ENCODE measurements at regions not wholly inside any gene's neighbourhood (a gene's known extent, or its start where the extent isn't known, plus 50 kb on each side); places are given as distances from the start of the nearest gene placed in this dataset.

DNA sequence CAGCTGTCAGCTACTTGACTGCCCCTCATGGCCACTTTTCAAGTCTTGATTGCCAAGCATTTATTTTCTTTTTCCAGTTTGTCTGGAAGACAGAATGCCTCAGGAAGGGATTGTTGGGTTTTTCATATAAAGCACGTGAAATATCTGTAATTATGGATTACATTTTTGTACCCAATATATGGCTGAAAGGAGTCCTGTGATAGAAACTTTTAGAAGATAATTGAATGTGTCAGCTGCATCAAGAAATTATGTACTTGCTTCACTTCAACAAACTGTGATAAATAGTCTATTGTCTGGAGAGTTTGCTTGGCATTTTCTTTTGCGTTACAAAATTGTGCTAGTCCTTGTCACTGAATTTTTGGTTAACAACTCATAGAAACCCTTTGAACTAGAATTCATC is 247.9 kb upstream of the SLCO3A1 start:
- no peak overlapping the region for H3K9ac ChIP-seq (ENCODE audit: low read length)
- ChIA-PET CTCF (no interaction called here), RAD21 (ENCODE audit: low non-redundant PET in 1 of 2, low total read pairs in 2 of 2, uncharacterized antibody in 2 of 2, unreplicated experiment in 2 of 2) (no interaction called here), POLR2A (no interaction called here)
- H3K27ac ChIP-seq (ENCODE audit: low read depth, low read length) = no peak overlapping the region
- no peaks in the 10 kb centered on the region for H3K9me2 ChIP-seq (ENCODE audit: insufficient read depth)
- no peaks in the 10 kb centered on the region for H4K20me1 ChIP-seq (ENCODE audit: insufficient read depth)
- ATAC-seq = no peak
- DNase-seq (ENCODE audit: low read depth, low spot score) = no peak
- no TSS peak for BruUV-seq (replicated peaks)
- H2AFZ ChIP-seq (ENCODE audit: low read depth, low read length, poor library complexity, severe bottlenecking) = no peak overlapping the region
- TF ChIP-seq CEBPB (IDR thresholded peaks at IDR 0.05; ENCODE audit: low read depth) = no peak
- TF ChIP-seq, protein P1, sequence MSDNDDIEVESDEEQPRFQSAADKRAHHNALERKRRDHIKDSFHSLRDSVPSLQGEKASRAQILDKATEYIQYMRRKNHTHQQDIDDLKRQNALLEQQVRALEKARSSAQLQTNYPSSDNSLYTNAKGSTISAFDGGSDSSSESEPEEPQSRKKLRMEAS (IDR thresholded peaks at IDR 0.05) = no peak
- no peak for TF ChIP-seq RAD21 (IDR thresholded peaks at IDR 0.05; ENCODE audit: low read depth)
- no peak for TF ChIP-seq POLR2A (IDR thresholded peaks at IDR 0.05; ENCODE audit: borderline replicate concordance, extremely low read depth, insufficient read depth, insufficient read length)
- no peak for TF ChIP-seq SRF (IDR thresholded peaks at IDR 0.05; ENCODE audit: low read depth)
- TF ChIP-seq, protein P2, sequence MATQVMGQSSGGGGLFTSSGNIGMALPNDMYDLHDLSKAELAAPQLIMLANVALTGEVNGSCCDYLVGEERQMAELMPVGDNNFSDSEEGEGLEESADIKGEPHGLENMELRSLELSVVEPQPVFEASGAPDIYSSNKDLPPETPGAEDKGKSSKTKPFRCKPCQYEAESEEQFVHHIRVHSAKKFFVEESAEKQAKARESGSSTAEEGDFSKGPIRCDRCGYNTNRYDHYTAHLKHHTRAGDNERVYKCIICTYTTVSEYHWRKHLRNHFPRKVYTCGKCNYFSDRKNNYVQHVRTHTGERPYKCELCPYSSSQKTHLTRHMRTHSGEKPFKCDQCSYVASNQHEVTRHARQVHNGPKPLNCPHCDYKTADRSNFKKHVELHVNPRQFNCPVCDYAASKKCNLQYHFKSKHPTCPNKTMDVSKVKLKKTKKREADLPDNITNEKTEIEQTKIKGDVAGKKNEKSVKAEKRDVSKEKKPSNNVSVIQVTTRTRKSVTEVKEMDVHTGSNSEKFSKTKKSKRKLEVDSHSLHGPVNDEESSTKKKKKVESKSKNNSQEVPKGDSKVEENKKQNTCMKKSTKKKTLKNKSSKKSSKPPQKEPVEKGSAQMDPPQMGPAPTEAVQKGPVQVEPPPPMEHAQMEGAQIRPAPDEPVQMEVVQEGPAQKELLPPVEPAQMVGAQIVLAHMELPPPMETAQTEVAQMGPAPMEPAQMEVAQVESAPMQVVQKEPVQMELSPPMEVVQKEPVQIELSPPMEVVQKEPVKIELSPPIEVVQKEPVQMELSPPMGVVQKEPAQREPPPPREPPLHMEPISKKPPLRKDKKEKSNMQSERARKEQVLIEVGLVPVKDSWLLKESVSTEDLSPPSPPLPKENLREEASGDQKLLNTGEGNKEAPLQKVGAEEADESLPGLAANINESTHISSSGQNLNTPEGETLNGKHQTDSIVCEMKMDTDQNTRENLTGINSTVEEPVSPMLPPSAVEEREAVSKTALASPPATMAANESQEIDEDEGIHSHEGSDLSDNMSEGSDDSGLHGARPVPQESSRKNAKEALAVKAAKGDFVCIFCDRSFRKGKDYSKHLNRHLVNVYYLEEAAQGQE (IDR thresholded peaks at IDR 0.05; ENCODE audit: low read depth) = no peak
- TF ChIP-seq SP1 (IDR thresholded peaks at IDR 0.05; ENCODE audit: low read depth) = no peak
- no peak for TF ChIP-seq SIN3A (IDR thresholded peaks at IDR 0.05; ENCODE audit: low read depth)
- TF ChIP-seq CBX3 (IDR thresholded peaks at IDR 0.05; ENCODE audit: low read depth) = no peak
- TF ChIP-seq POLR2AphosphoS5 (IDR thresholded peaks at IDR 0.05; ENCODE audit: low read depth, low read length) = no peak
- TF ChIP-seq ZFX (IDR thresholded peaks at IDR 0.05) = no peak
- no peak for TF ChIP-seq EZH2phosphoT487 (IDR thresholded peaks at IDR 0.05; ENCODE audit: borderline replicate concordance)
- TF ChIP-seq TCF7L2 (IDR thresholded peaks at IDR 0.05; ENCODE audit: borderline replicate concordance, extremely low read depth, insufficient read depth, insufficient read length) = no peak
- TF ChIP-seq, protein P3, sequence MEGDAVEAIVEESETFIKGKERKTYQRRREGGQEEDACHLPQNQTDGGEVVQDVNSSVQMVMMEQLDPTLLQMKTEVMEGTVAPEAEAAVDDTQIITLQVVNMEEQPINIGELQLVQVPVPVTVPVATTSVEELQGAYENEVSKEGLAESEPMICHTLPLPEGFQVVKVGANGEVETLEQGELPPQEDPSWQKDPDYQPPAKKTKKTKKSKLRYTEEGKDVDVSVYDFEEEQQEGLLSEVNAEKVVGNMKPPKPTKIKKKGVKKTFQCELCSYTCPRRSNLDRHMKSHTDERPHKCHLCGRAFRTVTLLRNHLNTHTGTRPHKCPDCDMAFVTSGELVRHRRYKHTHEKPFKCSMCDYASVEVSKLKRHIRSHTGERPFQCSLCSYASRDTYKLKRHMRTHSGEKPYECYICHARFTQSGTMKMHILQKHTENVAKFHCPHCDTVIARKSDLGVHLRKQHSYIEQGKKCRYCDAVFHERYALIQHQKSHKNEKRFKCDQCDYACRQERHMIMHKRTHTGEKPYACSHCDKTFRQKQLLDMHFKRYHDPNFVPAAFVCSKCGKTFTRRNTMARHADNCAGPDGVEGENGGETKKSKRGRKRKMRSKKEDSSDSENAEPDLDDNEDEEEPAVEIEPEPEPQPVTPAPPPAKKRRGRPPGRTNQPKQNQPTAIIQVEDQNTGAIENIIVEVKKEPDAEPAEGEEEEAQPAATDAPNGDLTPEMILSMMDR (IDR thresholded peaks at IDR 0.05 in 2 of 3, conservative IDR thresholded peaks at IDR 0.05 in 1 of 3; ENCODE audit: borderline replicate concordance in 1 of 3, insufficient read depth in 1 of 3, low read depth in 2 of 3, low read length in 2 of 3) = no peak
- no peak for TF ChIP-seq ZNF274 (IDR thresholded peaks at IDR 0.05; ENCODE audit: low read depth, low read length)
- no peak for TF ChIP-seq ELF1 (IDR thresholded peaks at IDR 0.05; ENCODE audit: borderline replicate concordance, low read depth)
- intact Hi-C loops (cut with micrococcal nuclease) = no loop called here
- 0 out of 2 replicates have a peak, but pooled peaks cover 12% of the 10 kb centered on the region for H3K27me3 ChIP-seq (ENCODE audit: insufficient read depth, low read length)
- no peaks in the 10 kb centered on the region for H3K79me2 ChIP-seq (ENCODE audit: insufficient read depth, low read length)
- H3K4me2 ChIP-seq (ENCODE audit: low read length) = no peak overlapping the region
- H3K36me3 ChIP-seq (ENCODE audit: control insufficient read depth in 1 of 2, insufficient read depth in 2 of 2, low read length in 2 of 2) = no peaks in the 10 kb centered on the region
- no peaks in the 10 kb centered on the region for H3K9me3 ChIP-seq (ENCODE audit: control insufficient read depth in 1 of 2, insufficient read depth in 1 of 2, low read depth in 1 of 2, low read length in 2 of 2)
- no peaks in the 10 kb centered on the region for H3K4me1 ChIP-seq (ENCODE audit: control insufficient read depth in 1 of 2, insufficient read depth in 2 of 2, low read length in 2 of 2)
- H3K4me3 ChIP-seq (replicated peaks in 1 of 2; ENCODE audit: low read depth in 1 of 2, low read length in 2 of 2) = no peak overlapping the region

Data from HCT116 (cell line).